ENCODE measurements at regions not wholly inside any gene's neighbourhood (a gene's known extent, or its start where the extent isn't known, plus 50 kb on each side); places are given as distances from the start of the nearest gene placed in this dataset.

DNA sequence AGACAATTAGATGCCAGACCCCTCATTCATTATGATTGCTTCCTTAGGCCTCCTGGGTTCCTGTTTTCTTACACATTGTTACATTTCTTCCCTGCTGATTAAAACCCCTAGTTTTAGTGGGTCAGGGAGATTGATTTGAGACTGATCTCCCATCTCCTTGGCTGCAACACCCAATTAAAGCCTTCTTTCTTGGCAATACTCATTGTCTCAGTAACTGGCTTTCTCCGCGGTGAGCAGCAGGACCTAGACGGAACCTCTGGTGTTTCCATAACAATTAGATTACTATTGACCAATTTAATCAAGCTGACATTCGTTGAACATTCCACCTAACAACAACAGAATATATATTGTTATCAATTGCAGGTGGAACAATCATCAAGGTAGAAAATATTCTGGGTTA lies 1676.4 kb upstream of the SLC39A10 start:
- no peak for DNase-seq (ENCODE audit: low read depth)

DNA sequence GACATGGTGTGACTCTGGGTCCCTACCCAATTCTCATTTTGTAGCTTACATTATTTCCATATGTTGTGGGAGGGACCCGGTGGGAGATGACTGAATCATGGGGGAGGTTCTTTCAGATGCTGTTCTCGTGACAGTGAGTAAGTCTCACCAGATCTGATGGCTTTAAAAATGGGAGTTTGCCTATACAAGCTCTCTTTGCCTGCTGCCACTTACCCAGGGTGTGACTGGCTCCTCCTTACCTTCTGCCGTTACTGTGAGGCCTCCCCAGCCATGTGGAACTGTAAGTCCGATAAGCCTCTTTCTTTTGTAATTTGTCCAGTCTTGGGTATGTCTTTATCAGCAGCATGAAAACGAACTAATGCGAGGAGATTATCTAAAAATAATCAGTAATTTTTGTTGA lies 1683.2 kb upstream of the SLC39A10 start:
- DNase-seq (ENCODE audit: low read depth): no peak

DNA sequence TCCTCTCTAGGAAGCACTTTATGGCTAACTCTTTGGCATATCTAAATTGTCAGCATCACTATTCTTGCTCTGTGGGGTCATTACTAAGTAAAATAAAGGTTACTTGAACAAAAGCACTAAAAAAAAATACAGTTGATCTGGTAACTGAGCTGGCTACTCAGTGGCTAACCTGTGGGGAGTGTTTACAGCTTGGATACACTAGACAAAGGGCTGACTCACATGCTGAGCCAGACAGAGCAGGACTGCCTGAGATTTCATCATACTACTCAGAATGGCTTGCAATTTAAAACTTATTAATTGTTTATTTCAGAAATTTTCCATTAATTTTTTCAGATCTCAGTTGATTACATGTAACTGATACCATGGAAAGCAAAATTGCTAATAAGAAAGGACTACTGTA lies 1690.4 kb upstream of the SLC39A10 start:
- DNase-seq (ENCODE audit: low read depth): no peak

DNA sequence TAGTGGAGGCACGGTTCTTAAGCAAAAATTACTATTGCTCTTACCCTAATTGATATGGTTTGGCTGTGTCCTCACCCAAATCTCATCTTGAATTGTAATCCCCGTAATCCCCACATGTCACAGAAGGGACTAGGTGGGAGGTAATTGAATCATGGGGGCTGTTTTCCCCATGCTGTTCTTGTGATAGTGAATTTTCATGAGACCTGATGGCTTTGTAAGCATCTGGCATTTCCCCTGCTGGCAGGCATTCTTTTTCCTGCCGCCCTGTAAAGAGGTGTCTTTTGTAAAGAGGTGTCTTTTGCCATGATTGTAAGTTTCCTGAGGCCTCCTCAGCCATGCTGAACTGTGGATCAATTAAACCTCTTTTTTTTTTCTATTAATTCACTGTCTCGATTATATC lies 1691.8 kb upstream of the SLC39A10 start:
- DNase-seq (ENCODE audit: low read depth): no peak

DNA sequence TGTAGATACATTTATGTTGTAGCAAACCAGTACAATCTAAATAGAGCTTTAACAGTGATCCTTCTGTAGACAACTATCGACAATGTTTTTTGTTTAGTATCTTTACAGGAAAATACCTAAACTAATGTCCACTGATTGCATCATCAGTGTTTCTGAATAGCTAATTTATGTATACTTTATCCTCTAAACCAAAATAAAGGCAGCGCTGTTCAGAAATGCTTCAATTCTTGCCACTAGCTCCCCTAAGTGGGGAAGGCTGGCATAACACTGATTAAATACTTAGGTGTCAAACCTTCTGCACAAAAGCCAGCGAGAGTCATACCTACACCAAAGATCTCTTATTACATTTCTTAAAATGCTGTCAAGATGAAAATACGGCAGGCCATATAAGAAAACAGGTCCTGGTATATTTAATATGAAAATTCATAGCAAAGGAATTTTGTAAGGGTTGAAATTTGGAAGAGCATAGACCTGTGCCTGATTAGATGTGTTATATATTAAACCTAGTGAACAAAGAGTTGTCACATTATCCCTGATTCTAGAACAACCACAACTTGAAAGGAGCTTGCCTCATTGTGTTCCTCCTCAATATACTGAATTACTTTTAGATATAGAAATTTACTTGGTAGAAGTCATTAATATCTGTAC lies 1693.4 kb upstream of the SLC39A10 start:
- DNase-seq (ENCODE audit: low read depth): no peak

DNA sequence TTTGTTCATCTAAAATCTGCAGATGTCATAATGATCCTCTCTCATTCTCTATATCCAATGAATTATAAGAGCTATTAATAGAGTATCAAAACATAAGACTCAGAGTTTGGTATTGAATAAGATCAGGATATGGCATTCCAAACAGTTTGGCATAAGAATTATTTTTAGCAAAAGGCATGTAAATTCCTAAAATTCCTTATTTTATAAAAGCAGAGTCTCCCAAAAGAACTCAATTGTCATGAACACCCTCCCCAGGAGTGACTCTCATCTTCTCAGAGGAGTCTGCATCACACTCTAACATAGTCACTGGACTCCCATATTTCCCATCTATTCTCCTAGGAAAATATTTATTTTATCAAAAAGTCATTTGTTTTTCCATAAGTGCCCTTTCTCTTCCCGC lies 1710.2 kb upstream of the SLC39A10 start:
- no peak for DNase-seq (ENCODE audit: low read depth)

DNA sequence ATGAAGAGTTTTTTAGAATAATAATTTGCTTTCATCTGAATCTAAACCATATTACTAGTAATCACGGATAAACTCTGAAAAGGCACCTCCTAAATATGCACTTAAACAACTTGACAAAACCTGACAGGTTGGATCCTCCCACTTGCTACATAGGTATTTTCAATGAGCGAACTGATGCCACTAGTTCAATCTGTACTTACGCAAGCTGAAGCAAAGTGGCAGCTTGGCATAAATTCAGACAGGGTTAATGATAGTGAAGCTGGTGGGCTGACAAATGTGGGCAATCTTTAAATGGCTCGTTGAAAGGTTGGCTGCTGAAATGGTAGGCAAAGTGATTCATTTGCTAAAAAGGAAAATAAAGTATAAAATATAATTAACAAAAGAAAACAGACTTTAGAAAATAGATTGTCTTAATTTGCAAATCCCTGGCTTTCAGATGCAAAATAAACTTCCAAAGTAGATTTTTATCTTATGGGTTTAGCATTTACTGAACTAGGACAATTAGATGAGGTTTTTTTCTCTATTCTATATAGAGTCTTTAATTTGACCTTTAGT lies 1713.5 kb upstream of the SLC39A10 start:
- DNase-seq (ENCODE audit: low read depth): no peak

DNA sequence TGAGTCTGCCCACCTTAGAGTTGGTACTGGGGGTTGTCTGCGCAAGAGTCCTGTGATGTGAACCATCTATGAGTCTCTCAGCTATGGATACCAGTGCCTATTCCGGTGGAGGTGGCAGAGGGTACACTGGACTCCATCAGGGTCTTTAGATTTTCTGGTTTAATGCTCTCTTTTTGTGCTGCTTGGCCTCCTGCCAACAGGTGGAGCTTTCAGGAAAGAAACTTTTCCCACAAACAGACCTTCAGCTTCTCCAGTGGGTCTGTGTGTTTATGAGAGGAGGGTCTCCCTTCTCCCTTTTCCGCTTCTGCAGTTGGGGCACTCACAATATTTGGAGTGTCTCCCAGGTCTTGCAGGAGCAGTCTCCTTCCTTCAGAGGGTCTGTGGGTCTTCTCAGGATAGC lies 1721.9 kb upstream of the SLC39A10 start:
- DNase-seq (ENCODE audit: low read depth): no peak

DNA sequence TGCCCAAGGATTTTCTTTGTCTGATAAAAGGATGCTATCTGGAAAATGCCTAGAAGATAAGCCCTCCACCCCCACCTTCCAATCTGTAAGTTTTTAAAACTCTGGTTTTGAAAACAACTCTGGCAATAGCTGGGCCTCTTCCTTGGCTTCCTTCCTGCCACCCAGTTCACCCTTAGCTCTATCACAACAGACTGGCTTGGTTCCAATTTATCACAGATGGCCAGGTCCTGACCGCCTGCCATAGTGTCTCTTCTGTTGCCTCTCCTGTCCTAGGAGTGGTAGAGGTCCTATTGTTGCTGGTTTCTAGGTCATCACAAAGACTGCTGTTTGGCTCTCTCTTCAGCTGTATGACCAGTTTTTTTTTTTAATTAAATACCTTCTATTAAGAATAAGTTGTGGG lies 1727.9 kb upstream of the SLC39A10 start:
- no peak for DNase-seq (ENCODE audit: low read depth)

DNA sequence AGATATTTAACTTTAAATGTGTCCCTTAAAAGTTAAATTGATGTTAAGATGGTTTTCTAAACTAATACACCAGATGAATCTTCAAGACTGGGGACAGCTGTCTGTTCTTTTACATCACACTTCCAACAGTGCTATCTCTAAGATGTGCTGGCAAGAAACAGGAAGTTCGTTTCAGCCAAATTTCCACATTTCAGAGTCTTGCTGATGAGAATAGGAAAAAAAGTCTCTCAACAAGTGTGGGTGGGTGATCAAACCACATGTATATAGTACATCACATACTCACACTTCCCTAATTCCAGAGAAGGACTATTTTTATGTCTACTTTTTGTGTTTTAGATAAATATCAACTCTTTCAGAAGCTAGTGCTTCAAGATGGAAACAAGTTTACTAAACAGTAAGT lies 1712.8 kb upstream of the TMEFF2 start:
- no peak for DNase-seq (ENCODE audit: low read depth)

DNA sequence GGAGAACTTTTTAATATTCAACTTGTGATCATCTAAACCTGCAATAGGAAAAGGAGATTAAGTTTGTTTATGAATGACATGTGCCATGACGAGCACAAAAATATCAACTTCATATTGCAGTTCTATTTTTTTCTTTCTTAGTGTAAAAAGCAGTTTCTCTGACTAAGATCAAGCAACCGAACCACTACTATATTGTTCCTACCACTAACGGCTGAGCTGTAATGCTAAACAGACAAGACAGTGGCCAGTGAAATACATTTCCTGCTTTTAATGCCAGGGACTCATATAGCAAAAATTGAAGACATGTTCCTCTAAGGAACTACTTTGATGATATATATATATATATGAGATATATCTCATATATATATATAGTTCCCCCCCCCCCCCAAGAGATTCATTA lies 1705.6 kb upstream of the TMEFF2 start:
- DNase-seq (ENCODE audit: low read depth): no peak

DNA sequence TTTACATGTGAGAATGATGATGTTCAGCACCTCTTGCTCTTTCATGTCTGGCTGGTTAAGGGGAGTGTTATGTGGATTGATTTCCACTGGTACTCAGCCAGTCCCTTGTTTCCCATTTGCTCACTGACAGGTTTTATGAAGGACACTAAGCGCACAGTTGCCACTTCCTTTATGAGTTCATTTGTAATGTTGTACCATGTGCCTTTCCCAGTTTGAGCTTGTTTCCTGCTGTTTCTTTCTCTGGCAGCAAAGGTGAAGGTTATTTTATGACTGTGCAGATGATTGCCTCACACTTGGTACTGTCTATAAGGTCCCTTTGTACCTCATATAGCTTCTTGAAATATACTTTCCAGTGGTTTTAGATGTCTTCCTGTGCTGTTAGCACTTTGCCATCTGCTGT lies 1700.5 kb upstream of the TMEFF2 start:
- DNase-seq (ENCODE audit: low read depth): no peak

DNA sequence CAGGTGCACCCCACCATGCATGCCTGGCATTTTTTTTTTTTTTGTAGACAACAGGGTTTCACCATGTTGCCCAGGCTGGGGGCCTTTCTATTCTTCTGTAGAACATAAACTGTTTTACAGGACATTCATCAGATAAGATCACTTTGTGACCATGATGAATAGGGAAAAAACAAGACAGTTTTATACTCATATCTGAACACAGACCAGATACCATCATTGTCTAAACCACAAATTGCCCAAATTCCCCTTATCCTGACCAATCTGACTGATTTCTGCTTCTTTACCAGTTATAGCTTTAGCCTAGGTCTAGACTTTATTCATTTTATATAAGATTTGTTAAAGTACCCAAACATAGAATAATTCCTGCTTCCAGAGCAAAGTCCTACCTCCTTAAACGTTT lies 1699.3 kb upstream of the TMEFF2 start:
- DNase-seq (ENCODE audit: low read depth): no peak

DNA sequence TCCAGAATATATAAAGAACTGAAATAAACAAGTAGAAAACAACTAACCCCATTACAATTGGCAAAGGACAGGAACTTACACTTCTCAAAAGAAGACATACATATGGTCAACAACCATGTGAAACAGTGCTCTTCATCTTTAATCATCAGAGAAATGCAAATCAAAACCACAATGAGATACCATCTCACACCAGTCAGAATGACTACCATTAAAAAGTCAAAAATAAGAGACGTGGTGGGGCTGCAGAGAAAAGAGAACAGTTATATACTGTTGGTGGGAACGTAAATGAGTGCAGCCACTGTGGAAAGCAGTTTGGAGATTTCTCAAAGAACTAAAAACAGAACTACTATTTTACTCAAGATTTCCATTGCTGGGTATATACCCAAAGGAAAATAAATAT lies 1696.3 kb upstream of the TMEFF2 start:
- no peak for DNase-seq (ENCODE audit: low read depth)

DNA sequence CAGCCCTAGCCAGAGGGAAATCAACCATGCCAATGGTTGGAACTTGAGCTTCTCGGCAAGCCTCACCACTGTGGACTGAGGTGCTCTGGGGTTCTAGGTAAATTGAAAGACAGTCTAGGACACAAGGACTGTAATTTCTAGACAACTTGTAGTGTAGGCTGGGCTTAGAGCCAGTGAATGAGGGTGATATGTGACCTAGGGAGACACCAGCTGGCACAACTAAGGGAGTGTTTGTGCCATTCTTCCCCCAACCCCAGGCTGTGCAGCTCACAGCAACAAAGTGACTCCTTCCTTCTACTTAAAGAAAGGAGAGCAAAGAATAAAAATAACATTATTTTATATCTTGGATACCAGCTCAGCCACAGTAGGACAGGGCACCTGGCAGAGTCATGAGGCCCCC lies 1690.7 kb upstream of the TMEFF2 start:
- DNase-seq (ENCODE audit: low read depth): no peak

DNA sequence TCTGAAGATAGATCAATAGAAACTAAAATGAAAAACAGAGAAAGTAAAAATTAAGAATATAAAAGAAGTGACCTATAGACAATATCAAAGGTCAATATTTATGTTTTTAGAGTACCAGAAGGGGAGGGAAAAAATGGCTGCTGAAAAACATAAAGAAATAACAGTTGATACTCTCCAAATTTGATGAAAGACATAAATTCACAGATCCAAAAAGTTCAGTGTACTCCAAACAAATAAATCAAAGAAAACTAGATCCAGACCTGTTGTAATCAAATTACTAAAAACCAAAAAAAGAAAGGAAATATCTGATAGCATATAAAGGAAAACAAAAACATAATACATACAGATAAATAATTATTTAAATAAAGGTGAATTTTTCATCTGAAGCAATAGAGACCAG lies 1689.1 kb upstream of the TMEFF2 start:
- no peak for DNase-seq (ENCODE audit: low read depth)

DNA sequence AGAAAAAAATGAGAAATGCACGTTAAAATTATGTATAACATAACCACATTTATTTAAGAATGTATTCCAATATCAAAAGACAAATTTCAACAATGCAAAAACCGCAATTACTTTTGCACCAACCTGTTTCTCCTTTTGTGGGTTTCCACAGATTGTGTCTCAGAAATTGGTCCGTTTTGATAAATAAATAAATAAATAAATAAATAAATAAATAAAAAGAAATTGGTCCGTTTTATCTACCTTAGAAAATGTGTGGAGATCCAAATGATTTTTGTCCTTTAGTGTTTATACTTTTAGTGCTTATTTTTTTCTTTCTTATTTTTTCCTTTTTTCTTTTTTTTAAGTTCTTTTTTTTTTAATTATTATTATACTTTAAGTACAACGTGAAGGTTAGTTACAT lies 1682.2 kb upstream of the TMEFF2 start:
- DNase-seq (ENCODE audit: low read depth): no peak

DNA sequence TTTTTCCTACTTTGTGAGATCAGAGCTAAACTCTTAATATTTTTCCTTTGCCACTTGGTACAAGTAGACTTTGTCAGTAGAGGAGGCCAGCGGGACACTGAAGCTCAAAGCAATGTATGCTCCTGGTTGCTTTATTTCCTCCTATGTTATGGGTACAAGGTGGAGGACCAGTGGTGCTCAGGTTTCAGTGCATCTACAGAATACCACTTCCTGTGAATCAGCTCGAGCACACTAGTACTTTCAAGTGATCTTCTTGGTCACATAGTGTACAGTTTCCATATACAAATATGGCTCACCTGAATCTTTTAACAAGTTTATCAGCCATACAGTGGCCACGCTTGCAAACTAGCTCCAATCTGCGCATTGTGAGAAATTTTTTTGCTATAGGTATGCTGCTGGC lies 1674.8 kb upstream of the TMEFF2 start:
- no peak for DNase-seq (ENCODE audit: low read depth)

DNA sequence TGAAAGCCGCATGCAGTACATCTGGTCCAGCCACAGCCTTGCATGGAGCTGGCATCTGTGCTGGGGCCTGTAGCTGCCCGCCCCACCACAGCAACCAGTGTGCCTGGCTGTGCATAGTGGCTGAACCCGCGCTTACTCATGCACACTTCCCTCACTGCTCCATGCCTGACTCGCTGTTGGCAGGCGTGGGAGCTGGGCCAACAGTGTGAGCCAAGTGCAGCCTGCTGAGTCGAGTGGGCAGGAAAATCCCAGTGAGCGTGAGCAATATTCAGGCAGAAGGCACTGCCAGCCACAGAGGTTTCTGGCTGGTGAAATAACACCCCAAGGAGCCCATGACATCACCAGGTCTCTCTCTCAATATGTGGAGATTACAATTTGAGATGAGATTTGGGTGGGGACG lies 1674.1 kb upstream of the TMEFF2 start:
- no peak for DNase-seq (ENCODE audit: low read depth)

DNA sequence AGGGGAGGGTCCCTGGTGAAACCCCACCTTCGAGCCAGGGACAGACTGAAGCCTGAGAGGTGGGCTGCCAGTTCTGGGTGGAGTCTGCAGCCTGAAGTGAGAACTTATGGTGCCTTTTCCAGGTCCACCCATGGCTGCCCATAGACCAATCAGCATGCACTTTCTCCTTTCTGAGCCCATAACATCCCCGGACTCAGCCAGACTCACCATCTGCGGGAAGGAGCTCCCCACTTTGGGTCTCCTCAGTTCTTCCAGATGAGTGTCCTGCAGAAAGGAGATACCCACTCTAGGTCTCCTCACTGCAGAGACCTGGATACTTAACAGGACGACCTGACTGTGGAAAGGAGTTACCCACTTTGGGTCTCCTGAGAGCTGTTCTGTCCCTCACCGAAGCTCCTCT lies 1673.4 kb upstream of the TMEFF2 start:
- DNase-seq (ENCODE audit: low read depth): no peak

DNA sequence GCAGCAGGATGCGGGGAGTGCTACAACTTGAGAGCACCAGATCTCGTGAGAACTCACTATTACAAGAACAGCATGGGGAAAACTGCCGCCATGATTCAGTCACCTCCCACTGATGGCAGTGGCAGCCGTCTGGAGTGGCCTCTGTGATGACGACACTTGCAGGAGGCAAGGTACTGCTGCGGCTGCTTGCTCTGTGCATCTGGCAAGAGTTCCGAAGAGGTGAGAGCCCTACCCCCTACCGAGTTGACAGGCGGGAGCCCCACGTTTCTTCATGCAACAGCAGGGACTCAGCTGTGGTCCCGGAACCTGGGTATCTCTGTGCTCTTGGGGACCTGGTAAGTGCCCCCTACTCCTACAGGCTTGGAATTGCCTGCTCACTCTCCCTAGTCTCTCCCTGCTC lies 1672.7 kb upstream of the TMEFF2 start:
- DNase-seq (ENCODE audit: low read depth): no peak

DNA sequence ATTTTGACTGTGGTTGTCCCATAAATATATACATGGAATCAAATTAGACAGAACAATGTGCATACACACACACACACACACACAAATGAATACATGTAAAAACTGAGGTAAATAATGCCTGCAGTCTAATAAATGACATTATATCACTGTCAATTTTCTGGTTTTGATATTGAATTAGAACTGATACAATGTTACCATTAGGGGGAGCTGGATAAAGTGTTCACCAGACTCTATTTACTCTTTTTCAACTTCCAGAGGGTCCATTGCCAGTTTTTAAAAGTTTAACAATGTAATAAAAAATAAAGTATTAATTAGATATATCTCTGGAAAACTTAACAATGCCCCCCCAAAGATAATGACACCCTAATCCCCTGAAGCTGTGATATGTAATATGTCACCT lies 1666.8 kb upstream of the TMEFF2 start:
- no peak for DNase-seq (ENCODE audit: low read depth)

DNA sequence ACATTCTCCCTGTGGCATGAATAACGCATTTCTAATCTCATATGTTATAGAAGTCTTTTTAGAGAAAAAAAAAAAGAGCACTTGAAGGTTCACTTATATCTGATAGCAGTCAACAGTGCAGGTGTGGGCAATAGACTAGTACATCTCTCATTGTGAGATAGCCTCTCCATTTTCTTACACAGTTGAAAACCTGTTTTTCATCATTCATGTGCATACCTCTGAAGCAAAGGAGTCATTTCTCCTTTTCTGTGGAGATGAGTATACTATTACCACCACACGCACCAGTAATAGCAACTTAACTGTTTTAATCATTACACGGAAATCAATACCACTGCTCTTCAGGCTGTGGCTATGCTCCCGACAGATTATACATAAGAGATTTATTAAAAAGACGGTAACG lies 1653.3 kb upstream of the TMEFF2 start:
- no peak for DNase-seq (ENCODE audit: low read depth)

DNA sequence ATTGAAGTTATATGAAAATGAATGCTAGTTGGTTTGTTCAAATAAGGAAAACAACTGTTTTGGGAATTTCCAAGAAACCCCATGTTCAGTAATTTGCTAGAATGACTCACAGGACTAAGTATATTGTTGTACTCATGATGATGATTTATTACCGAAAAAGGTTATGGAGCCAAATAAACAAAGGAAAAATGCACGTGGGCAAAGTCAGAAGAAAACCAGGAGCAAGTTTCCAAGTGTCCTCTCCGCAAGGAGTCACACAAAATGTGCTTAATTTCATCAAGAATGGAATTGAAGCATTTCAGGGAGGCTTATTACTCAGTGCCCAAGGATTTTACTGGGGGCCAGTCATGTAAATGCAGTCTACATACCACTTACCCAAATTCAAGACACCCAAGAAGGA lies 1652.4 kb upstream of the TMEFF2 start:
- DNase-seq (ENCODE audit: low read depth): no peak

DNA sequence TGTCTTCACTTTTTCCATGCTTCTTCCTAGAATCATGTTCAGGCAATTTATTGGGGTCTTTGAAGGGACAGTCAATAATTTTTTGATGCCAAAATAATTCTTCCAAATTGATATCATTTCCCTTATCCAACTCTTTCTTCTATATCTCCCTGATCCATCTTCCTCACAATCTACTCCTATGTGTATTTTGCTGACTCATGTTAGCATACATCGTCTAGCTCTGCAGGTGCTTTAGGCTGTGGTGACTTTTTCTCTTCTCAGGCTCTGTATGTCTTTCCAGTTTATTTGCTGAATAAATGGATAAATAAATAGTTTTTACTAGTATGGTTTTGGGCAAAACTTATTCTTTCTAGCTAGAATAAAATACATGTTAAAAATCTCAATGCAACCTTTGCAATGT lies 1650.9 kb upstream of the TMEFF2 start:
- DNase-seq (ENCODE audit: low read depth): no peak

Data from activated T-helper 9 cell treated with anti-CD3 and anti-CD28 coated beads, Interleukin-2, amount 50 U/mL, for 16 hours (primary cell).